Vagina (tissue), 2 donors: ENCODE measurements at regions not wholly inside any gene's neighbourhood (a gene's known extent, or its start where the extent isn't known, plus 50 kb on each side); places are given as distances from the start of the nearest gene placed in this dataset.

Experiments
- POLR2A ChIP-seq, 2 donors: fragments of 450-650 bp; IDR thresholded peaks; one replicate each; pipeline ENCODE4 v1.6.1; 2017; ENCODE audit warnings: antibody characterized with exemption in 2 of 2, mild to moderate bottlenecking in 2 of 2, moderate library complexity in 2 of 2
- POLR2AphosphoS5 ChIP-seq, 2 donors: sonication (generic); formaldehyde crosslinking; IDR thresholded peaks; one replicate each; pipeline ENCODE4 v1.9.0; 2017; ENCODE audit warnings: antibody characterized with exemption in 2 of 2, mild to moderate bottlenecking in 2 of 2, low read depth in 1 of 2; ENCODE audit not compliant: insufficient read depth in 1 of 2

DNA sequence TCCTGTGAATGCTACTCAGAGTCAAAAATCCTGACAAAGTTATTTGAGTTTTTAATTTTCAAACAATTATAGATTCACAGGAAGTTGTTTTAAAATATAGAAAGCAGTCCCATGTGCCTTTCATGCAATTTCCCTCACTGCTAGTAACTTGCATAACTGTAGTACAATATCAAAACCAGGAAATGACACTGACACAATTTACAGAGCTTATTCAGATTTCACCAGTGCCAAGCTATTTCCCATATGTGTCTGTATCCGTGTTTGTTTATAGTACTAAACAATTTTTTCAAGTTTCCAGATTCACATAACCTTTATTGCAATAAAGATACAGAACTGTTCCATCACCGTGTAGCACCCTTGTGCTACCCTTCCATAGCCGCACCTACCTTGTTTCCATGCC, 934.6 kb downstream of the PCDH17 start:
- TF ChIP-seq POLR2A (IDR thresholded peaks at IDR 0.05) (no peak), POLR2AphosphoS5 (IDR thresholded peaks at IDR 0.05; ENCODE audit: insufficient read depth in 1 of 2, low read depth in 1 of 2) (no peak)
